Non-pigmented ciliary epithelial cell (primary cell): ENCODE measurements at regions not wholly inside any gene's neighbourhood (a gene's known extent, or its start where the extent isn't known, plus 50 kb on each side); places are given as distances from the start of the nearest gene placed in this dataset.
"Not testable (repeated sequence)": the region's sequence is repeated elsewhere in the genome, so short reads cannot be mapped to it uniquely, and the experiment has no call there.

ENCODE experiments used
- DNase-seq: peaks from one replicate; pipeline ENCODE4 v3.0.0-alpha.2; 2010; ENCODE audit warnings: low read depth

DNA sequence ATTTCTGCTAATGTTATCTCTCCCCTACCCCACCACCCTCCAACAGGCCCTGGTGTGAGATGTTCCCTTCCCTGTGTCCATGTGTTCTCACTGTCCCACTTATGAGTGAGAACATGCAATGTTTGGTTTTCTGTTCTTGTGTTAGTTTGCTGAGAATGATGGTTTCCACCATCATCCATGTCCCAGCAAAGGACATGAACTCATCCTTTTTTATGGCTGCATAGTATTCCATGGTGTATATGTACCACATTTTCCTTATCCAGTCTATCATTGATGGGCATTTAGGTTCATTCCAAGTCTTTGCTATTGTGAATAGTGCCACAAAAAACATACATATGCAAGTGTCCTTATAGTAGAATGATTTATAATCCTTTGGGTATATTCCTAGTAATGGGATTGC, 104.5 kb downstream of the ZNF33B start:
- DNase-seq = not testable (repeated sequence)

- DNase-seq = no peak
Observed at GRCh38 chr10:42532996-42533395, 105.4 kb downstream of the ZNF33B start.

DNA sequence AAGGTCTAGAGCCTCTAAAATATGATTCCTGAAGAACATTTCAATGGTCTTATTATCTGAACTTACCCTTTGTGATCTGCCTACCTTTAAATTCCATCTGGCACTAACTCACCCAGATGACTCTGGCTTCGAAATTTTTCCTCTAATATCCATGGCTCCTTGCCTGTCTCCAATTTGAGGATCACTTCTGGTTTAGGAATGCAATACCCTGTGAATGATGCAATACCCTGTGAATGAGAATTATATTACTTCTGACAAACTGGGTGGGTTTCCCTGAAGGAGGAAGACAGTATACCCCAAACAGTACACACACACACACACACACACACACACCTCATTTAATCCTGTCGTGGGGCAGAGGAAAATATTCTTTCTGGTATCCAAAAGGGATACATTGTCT, 115.3 kb downstream of the ZNF33B start:
- DNase-seq = no peak

DNA sequence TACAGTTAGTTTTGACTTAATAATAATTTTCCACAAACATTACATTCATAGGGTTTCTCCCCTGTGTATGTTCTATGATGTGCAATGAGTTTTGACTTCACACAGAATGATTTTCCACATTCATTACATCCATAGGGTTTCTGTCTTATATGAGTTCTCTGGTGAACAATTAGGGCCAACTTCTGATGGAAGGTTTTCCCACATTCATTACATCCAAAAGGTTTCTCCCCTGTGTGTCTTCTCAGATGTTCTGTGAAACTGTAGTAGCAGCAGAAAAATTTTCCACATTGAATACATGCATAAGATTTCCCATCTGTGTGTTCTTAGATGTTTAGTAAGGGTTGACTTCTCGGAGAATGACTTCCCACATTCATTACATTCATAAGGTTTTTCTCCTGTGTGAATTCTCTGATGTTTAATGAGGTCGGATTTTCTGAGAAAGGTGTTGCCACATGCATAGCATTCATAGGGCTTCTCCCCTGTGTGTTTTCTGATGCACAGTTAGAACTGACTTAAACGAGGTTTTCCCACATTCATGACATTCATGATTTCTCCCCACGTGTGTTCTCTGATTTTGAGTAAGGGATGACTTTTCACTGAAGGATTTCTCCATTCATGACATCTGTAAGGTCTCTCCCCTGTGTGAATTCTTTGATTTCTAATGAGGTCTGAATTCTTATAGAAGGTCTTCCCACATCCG, 118.5 kb downstream of the ZNF33B start:
- no peak for DNase-seq

DNA sequence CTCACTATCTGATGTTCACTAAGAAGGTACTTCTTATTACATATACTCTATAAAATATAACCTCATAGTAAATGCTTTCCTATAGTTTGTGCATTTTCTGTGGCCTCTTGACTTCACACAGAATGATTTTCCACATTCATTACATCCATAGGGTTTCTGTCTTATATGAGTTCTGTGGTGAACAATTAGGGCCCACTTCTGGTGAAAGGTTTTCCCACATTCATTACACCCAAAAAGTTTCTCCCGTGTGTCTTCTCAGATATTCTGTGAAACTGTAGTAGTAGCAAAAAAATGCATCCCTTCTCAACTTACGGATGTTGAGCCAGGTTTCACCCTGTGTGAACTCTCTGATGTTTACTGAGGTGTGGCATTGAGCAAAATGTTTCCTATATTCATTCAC, 119.3 kb downstream of the ZNF33B start:
- no peak for DNase-seq

DNA sequence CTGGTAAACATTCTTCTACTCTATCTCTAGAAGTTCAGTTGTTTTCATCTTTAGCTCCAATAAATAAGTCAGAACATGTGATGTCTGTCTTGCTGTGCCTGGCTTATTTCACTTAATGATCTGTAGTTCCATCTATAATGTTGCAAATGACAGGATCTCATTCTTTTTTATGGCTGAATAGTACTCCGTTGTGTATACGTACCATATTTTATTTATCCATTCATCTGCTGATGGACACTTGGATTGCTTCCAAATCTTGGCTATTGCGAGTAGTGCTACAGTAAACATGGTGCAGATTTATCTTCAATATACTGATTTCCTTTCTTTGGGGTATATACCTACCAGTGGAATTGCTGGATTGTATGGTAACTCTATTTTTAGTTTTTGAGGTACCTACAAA, 124.4 kb downstream of the ZNF33B start:
- no peak for DNase-seq

GRCh38 chr10:42491801-42492200, 146.6 kb downstream of the ZNF33B start:
- DNase-seq = no peak

DNA sequence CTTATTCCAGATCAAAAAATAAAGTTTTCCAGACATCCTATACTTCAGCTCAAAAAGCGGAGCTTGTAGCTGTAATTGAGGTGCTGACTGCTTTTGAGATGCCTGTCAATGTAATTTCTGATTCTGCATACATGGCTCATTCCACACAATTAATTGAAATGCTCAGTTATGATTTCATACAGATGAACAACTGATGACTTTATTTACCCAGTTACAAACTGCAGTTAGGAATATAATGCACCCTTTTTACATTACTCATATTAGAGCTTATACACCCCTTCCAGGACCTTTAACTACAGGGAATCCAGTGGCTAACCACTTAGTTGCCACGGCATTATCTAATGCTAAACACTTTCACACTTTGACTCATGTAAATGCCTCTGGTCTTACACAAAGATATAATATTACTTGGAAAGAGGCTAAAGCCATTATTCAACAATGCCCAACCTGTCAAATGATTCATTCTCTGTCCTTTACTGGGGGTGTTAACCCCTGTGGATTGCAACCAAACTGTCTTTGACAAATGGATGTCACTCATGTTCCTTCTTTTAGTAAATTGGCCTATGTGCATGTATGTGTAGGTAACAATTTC, 147.3 kb downstream of the ZNF33B start:
- DNase-seq = no peak

GRCh38 chr10:42490368-42490767, 148.0 kb downstream of the ZNF33B start:
- DNase-seq = no peak

DNA sequence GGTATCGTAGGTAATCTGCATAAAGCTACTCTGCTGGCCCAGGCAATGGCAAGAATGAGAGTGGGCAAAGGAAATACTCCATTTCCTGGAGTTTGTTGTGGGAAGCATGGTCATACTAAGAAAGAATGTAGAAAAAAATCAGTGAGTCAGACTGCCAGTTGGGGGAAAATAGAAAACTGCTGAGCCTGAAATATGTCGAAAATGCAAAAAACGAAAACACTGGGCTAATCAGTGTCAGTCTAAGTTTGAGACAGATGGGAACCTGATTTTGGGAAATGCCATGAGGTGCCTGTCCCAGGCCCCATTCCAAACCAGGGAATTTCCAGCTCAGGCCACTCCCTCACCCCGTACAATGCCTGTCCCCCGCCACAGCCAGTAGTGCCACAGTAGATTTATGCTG, 150.0 kb downstream of the ZNF33B start:
- DNase-seq = no peak

- DNase-seq = no peak
Observed at GRCh38 chr10:42482411-42482810, 156.0 kb downstream of the ZNF33B start.

- no peak for DNase-seq
Observed at GRCh38 chr10:42479057-42479456, 159.3 kb downstream of the ZNF33B start.

DNA sequence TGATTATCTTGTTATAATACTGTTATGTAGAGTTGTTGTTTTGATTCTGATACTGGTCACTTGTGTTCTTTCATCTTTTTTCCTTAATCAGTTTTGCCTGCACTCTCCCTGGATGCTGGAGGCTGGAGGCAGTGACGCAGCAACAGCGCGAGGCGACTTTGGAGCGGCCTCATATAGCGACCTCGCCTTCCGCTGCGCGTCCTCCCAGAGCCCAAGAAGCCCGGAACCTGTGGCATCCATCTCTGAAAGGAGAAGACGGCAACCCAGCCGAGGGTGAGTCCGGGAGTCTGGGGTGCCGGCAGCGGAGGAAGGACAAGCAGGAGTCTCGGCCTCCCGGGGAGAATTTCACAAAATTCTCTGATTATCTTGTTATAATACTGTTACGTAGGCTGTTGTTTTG, 161.2 kb downstream of the ZNF33B start:
- DNase-seq = no peak

- DNase-seq = no peak
Observed at GRCh38 chr10:42476101-42476500, 162.3 kb downstream of the ZNF33B start.

- DNase-seq = no peak
Observed at GRCh38 chr10:42475168-42476098, 162.9 kb downstream of the ZNF33B start.

DNA sequence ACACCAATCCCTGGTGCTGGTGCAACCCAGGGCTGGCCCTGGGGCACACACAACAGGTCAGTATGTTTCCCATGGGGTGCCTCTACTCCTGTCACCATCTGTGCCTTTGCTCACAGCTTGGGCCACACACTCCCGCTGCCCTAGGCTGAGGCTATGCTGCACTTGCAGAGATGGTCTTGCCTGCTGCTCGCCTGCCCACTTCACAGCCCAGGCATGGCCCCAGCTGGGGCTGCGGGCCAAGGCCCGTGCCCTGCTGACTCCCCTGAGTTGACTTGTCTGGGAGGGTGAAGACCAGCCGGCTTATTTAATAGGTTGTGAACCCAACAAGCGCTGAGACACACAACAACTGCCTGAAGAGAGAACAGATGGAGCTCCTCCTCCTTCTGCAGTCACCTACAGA, 184.1 kb downstream of the ZNF33B start:
- no peak for DNase-seq

DNA sequence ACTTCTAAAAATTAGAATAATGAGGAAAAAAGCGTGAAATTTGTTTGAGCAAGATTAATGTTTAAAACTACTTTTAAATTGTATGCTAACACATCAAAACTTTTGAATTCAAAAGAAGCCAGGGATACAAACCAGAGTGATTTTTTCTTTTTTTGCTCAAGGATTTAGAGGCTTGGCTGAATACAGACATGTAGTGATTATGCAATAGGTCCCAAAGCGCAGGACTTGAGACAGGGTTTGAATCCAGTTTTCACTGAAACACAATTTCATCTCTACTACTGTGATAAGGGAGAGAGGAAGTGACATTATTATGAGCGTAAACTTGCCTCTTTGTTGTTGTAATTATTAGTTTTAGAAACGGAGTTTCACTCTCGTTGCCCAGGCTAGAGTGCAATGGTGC, 207.3 kb downstream of the ZNF33B start:
- DNase-seq = no peak

- no peak for DNase-seq
Observed at GRCh38 chr10:42428534-42428933, 209.8 kb downstream of the ZNF33B start.

DNA sequence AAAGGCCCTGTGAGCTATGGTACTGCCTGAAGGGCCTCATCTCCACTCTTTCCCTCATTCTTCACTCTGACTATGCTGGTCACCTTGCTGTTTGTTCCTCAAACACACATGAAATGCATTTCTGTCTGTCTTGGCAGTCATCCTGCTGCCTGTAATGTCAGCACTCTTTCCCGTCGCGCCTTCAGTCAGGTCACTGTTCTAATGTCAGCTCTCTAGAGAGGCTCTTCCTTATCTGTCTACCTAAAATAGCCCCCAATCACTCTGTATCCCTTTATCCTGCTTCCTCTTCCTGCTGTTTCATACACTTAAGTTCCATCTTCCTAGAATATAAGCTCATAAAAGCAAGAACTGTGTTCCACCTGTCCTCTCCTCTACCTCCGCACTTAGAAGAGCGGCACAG, 215.5 kb downstream of the ZNF33B start:
- no peak for DNase-seq

DNA sequence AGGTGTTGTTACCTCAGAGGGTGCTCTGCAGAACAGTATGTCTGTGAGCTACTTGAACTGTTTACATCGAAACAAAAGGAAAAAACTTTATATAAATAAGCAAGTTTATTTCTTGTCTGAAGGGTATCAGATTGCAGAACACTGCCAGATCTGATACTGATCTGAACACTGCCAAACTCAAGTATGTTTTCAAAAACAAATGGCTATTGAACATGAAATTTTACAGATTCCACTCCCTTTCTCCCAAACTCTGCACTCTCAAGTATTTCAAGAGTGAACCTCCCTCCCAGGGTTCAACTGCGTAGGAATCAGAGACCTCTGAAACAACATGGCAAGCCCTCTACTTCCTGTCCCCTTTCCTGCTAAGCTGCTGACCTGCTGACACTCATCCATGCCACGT, 216.6 kb downstream of the ZNF33B start:
- DNase-seq = no peak

DNA sequence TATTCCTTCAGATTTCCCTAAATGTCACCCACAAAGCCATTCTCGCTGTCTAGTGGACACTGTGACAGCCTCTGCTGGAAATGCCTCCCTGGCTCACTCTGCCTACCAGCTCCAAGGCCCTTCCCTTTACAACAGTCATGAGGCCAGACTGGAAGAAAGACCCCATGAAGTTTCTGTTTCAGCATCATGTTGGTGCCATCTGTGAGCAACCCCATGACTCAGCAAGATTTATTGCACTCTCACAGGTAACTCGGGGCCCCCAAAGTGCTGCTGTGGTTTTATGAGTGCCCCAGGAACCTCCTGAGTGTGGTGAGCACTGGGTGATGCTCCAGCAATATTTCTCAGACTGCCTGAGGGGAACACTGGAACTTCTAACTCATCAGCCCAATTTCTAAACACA, 218.6 kb downstream of the ZNF33B start:
- no peak for DNase-seq

DNA sequence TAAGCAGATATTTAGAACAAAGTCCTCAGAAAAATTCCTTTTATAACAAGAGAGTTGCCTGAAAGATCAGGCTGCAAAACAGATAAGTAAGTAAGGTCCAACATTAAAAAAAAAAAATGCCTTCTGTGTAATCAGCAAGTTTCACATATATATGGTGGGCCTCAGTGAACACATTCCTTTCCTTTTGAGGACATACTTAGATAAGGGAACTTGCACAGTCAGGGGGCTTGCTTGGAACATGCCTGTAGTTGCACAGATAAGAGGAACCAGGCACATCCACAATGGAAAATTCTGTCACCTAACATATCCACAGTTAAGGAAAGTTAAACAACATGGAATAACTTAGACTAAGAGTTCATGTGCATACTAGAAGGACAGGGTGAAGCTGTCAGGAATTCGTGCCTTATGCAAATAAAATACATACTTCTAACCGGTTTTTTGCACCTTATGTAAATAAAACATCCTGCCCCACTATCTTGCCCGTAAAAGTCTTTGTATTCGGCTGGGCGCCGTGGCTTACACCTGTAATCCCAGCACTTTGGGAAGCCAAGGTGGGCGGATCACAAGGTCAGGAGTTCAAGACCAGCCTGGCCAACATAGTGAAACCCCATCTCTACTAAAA, 257.3 kb downstream of the ZNF33B start:
- DNase-seq = no peak
